GM12891 (cell line): ENCODE measurements at regions not wholly inside any gene's neighbourhood (a gene's known extent, or its start where the extent isn't known, plus 50 kb on each side); places are given as distances from the start of the nearest gene placed in this dataset.

Experiments
- POLR2A ChIP-seq: IDR thresholded peaks from 2 replicates; pipeline ENCODE4 v1.6.1; 2011; ENCODE audit warnings: low read depth, low read length, control low read depth
- POLR2AphosphoS5 ChIP-seq: IDR thresholded peaks from 2 replicates; pipeline ENCODE4 v1.6.1; 2011; ENCODE audit warnings: low read depth, low read length, control low read depth
- TAF1 ChIP-seq: IDR thresholded peaks from 2 replicates; pipeline ENCODE4 v1.6.1; 2011; ENCODE audit warnings: low read depth, low read length, control low read depth

DNA sequence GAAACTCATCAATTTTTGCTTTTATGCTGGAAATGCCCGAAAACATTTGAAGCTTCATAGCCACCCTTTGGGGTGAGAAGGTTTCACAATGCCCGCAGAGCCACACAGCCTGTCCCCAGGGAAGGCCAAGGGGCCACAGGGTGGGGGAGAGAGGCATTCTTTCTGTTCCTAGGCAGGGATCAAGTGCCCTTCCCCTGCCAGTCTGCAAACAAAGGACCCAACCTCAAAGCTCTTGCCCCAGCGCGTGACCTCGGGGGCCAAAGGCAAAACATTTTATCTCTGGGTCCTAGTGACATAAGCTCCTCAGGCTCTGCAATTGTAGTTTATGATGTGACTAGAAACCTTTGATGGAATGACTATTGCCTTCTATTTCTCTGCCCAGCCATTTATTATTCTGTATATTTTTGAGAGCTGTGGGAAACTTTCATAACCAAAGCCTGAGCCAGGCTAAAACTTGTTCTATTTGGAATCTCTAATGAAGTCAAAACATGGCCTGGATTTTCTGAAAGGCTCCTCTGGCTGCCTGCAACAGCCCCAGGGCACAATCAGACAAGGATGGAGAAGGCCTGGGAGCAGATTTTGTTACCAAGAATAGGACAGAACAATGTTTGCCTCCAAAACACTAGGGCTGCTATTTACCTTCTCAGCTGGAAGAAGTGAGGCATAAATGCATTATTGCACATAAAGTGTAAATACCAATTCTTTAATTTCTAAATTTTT, 137.2 kb upstream of the KCTD1 start:
- TF ChIP-seq POLR2AphosphoS5 (no peak), TAF1 (no peak), POLR2A (no peak)
